ENCODE measurements at regions not wholly inside any gene's neighbourhood (a gene's known extent, or its start where the extent isn't known, plus 50 kb on each side); places are given as distances from the start of the nearest gene placed in this dataset.
"Not testable (repeated sequence)": the region's sequence is repeated elsewhere in the genome, so short reads cannot be mapped to it uniquely, and the experiment has no call there.

- H3K27me3 ChIP-seq; intact Hi-C loops (cut with DNase I); H3K4me1 ChIP-seq; ATAC-seq; H3K27ac ChIP-seq; H3K36me3 ChIP-seq; H3K9me3 ChIP-seq; FAIRE-seq; H3K4me3 ChIP-seq: not testable (repeated sequence)
- DNase-seq = peak in 1 of 6 donors; percentile 33
- 60 to 79% methylated on average over 4 to 5 of the region's 7 CpGs for WGBS, 2 donors
Observed at GRCh38 chr14:105718787-105719186, 192.4 kb downstream of the TMEM121 start.

- H3K27ac ChIP-seq; H3K36me3 ChIP-seq; intact Hi-C loops (cut with DNase I); H3K9me3 ChIP-seq; H3K27me3 ChIP-seq; H3K4me1 ChIP-seq; ATAC-seq; H3K4me3 ChIP-seq; FAIRE-seq: not testable (repeated sequence)
- DNase-seq = peak in 1 of 6 donors; percentile 26
- 80 to 82% methylated on average over 6 of the region's 12 CpGs for WGBS, 2 donors
Observed at GRCh38 chr14:105720106-105720505, 193.7 kb downstream of the TMEM121 start.

DNA sequence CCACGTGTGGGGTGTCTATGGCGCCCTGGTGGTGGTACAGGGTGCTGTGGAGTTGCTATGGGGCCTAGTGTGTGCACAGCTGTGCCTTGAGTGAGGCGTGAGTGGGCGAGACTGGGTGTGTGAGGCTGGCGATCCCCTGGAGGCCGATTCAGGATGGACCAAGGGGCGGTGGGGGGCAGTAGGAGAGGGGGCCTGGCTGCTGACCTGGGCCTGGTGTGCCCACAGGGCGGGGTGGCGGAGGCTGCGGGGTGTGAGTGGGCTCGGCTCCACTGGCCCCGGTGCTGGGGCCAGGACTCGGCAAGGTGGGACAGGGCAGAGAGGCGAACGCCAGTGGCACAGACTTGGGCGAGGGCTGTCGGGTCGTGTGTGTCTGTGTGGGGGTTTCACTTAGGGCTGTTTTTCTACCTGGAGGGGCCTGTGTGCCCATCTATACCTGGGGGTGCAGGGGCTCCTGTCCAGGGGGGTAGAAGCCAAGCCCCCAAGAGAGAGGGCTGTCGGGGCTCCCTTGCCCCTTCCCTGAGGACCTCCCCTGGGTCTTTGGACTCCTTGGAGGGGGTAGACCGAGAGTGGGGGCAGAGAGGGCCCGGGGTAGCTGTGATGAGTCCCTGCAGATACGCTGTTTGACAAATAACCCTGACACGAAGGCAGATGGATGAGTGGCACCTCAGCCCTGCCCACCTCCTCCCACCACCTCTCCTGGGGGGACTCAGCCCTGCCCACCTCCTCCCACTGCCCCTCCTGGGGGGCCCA lies 194.6 kb downstream of the TMEM121 start:
- H3K4me1 ChIP-seq; H3K4me3 ChIP-seq; H3K27ac ChIP-seq; intact Hi-C loops (cut with DNase I); H3K9me3 ChIP-seq; H3K36me3 ChIP-seq; H3K27me3 ChIP-seq; FAIRE-seq; ATAC-seq: not testable (repeated sequence)
- peak in 1 of 6 donors; percentile 30 for DNase-seq
- WGBS, 2 donors = 56 to 70% methylated on average over 7 to 10 of the region's 23 CpGs

DNA sequence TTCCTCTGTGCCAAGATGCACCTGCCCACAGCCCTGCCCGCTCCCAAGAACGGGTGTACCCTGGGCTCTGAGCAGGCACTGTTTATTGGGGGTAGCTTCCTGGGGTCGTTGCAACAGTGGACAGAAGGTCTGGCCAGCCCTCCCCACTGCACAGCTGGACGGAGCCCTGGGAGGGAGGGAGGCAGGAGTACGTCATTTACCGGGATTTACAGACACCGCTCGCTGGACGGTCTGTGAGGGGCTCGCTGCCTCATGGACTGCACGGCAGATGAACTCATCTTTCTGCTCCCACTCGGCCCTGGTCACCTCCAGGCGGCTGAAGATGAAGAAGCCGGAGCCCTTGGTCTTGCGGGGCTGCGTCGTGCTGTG lies 195.2 kb downstream of the TMEM121 start:
- FAIRE-seq = not testable (repeated sequence)

DNA sequence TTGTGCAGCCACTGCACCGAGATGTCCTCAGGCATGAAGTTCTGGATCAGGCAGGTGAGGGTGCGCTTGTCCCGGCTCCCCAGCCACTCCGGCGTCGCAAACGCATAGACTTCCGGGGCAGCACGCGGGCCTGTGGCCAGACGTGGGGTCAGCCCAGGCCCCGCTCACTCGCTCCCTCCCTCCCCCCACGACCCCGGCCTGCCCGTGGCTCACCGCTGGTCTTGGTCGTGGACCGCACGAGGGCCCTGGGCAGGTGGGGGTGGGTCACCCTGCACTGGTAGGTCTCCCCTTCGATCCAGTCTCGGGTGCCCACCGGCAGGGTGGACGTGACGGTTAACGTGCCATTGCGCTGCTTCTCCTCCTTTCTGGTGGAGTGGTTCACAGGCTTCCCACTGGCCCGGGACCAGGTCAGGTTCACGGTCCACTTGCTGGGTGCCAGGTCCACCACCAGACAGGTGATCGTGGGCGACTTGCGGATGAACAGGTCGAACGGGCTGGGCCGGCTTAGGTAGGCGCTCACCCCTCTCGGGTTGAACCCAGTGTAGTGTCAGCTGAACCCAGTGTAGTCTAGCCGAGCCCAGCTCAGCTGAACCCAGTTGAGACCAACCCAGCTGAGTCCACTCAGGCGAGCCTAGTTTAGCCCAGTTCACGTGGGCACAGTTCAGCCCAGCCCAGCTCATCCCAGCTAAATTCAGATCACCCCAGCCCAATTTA lies 195.8 kb downstream of the TMEM121 start:
- ATAC-seq; H3K4me1 ChIP-seq; H3K27me3 ChIP-seq; H3K9me3 ChIP-seq; H3K36me3 ChIP-seq; H3K27ac ChIP-seq; H3K4me3 ChIP-seq; FAIRE-seq; intact Hi-C loops (cut with DNase I): not testable (repeated sequence)
- peak in 2 of 6 donors; percentile 41 to 53 for DNase-seq
- WGBS, 2 donors = 82 to 85% methylated on average over 33 to 40 of the region's 40 CpGs

More for the DNA sequence above, 195.2 kb downstream of the TMEM121 start:
- DNase-seq = peak in 2 of 6 donors; percentile 40 to 54
- H3K4me1 ChIP-seq; ATAC-seq; H3K27ac ChIP-seq; intact Hi-C loops (cut with DNase I); H3K36me3 ChIP-seq; H3K4me3 ChIP-seq; H3K27me3 ChIP-seq; H3K9me3 ChIP-seq: not testable (repeated sequence)
- 73 to 77% methylated on average over 14 to 17 of the region's 17 CpGs for WGBS, 2 donors

- FAIRE-seq; intact Hi-C loops (cut with DNase I); H3K4me3 ChIP-seq; H3K27ac ChIP-seq; H3K36me3 ChIP-seq; ATAC-seq; H3K4me1 ChIP-seq; H3K9me3 ChIP-seq; H3K27me3 ChIP-seq: not testable (repeated sequence)
- WGBS, 2 donors = 70 to 100% methylated on average over 2 to 5 of the region's 8 CpGs
- peak in 1 of 6 donors; percentile 30 for DNase-seq
Observed at GRCh38 chr14:105723271-105723670, 196.9 kb downstream of the TMEM121 start.

DNA sequence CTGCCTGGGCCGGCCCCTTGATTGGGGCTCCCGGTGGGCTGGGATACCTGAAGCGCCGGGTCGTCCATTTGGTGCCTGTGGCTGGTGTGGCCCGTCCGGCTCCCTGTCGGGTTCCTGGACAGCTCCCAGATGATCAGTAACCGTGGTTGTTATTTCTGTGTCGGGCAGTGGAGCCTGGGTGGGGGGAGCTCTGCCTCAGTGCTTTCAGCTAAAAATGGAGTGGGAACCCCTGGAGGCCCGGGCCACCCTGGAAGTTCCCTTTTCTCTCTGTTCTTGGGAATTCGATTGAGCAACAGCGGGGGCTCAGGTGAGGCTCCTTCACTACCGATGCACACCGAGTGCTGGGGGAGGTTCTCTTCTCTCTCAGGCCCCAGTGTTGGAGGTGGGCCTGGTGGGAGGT lies 197.4 kb downstream of the TMEM121 start:
- H3K36me3 ChIP-seq; H3K4me3 ChIP-seq; H3K27ac ChIP-seq; H3K9me3 ChIP-seq; intact Hi-C loops (cut with DNase I); FAIRE-seq; H3K4me1 ChIP-seq; H3K27me3 ChIP-seq; ATAC-seq: not testable (repeated sequence)
- WGBS, 2 donors = 69 to 81% methylated on average over 15 of the region's 15 CpGs
- peak in 1 of 6 donors; percentile 17 for DNase-seq

GRCh38 chr14:105729825-105730368 lies 203.5 kb downstream of the TMEM121 start:
- intact Hi-C loops (cut with DNase I); H3K27ac ChIP-seq; FAIRE-seq; H3K4me1 ChIP-seq; H3K4me3 ChIP-seq; H3K9me3 ChIP-seq; H3K36me3 ChIP-seq; H3K27me3 ChIP-seq: not testable (repeated sequence)
- DNase-seq (peak in 2 of 6 donors; percentile 24), ATAC-seq (peak in 1 of 4 donors; percentile 44)
- 41 to 55% methylated on average over 8 of the region's 8 CpGs for WGBS, 2 donors

GRCh38 chr14:105730731-105731130 lies 204.3 kb downstream of the TMEM121 start:
- H3K4me1 ChIP-seq; H3K9me3 ChIP-seq; H3K4me3 ChIP-seq; FAIRE-seq; H3K27me3 ChIP-seq; intact Hi-C loops (cut with DNase I); H3K27ac ChIP-seq; ATAC-seq; H3K36me3 ChIP-seq; DNase-seq: not testable (repeated sequence)
- 37 to 43% methylated on average over 7 of the region's 7 CpGs for WGBS, 2 donors

DNA sequence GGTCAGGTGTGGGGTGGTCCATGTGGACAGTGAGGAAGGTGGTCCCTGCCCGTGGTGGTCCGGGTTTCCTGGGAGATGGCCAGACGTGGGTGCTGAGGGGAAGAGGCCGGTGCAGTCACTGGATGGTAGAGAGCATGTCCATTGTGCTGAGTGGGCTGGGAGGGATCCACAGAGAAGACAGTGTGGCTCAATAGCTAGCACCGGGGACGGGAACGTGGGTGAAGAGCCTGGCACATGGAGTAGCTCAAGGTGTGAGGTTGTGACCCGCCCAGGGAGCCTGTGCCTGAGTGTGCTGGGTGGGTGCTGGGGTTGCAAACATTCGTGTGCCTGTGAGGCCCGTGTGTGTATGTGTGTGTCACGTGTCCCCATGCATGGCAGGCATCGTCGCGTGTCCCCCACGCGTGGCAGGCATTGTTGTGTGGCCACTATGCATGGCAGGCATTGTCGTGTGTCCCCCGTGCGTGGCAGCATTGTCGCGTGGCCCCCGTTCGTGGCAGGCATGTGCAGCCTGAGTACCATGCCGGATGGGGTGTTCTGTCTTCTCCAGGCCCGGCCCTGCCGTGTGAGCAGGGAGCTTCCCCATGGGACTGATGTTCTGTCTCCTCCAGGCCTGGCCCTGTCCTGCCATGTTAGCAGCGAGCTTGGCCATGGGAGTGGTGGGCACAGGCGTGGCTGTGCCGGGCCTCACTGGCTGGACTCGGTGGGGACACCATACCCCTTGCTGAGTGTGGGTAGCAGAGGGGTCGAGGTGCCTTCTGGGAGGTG lies 205.0 kb downstream of the TMEM121 start:
- FAIRE-seq; H3K27me3 ChIP-seq; intact Hi-C loops (cut with DNase I); H3K27ac ChIP-seq; H3K36me3 ChIP-seq; H3K4me3 ChIP-seq; H3K4me1 ChIP-seq; H3K9me3 ChIP-seq; ATAC-seq: not testable (repeated sequence)
- WGBS, 2 donors = 65 to 79% methylated on average over 31 of the region's 31 CpGs
- DNase-seq = peak in 1 of 6 donors; percentile 33
